ENCODE measurements at regions not wholly inside any gene's neighbourhood (a gene's known extent, or its start where the extent isn't known, plus 50 kb on each side); places are given as distances from the start of the nearest gene placed in this dataset.
"Not testable (repeated sequence)": the region's sequence is repeated elsewhere in the genome, so short reads cannot be mapped to it uniquely, and the experiment has no call there.

DNA sequence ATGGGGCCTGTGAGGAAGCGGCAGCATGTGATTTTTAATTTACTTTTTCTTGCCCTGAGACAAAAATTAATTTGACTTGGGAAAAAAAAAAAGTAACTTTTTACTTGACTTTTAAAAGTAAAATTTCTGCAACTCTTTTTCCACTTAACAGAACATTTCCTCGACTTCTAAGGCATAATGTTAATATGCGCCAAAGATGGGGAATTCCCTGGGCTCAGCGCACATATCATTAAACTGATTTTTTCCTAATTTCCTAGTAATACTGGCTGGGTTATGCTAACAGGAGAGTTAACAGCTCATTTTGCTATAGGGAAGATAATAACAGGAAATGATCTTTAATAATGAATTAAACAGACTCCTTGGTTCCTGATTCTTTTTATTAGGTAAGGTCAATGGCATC lies 120.6 kb upstream of the CDH5 start:
- DNase-seq (ENCODE audit: low read depth, low spot score), result no peak

DNA sequence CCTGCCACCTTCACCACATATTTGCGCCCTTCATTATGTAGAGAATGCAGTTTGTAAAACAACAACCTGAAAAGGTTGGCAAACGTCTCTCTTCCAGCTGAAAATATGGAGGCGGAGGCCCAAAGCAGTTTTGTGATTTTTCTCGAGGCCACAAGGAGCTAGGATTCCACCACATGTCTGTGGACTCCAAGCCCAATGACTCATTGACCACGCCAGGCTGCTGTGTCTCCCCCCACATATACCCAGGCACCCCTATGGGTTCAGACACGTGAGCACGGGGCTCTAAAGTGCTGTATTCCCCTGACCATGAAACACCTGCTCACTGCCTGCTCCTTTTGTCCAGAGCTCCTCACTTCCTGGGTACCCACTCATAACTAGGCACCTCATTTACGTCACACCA lies 121.4 kb upstream of the CDH5 start:
- DNase-seq (ENCODE audit: low read depth, low spot score), result no peak

DNA sequence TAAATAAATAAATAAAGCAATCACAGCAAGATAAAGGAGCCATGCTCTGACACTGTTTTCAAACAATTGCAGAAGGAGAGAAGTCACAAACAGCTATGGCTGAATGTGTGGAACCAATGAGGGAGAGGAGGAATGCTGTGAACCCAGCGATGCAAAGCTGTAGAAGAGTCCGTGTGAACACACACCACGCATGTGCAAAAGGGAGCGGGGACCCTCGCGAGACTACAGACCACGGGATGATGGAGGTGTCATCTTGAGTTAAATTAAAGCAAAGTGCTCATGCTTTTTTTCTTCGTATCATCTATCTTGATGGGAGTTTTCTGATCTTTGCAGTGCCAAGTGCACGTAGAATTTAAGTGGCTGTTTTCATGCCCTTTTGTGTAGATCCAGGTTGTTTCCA lies 123.8 kb upstream of the CDH5 start:
- no peak for DNase-seq (ENCODE audit: low read depth, low spot score)

DNA sequence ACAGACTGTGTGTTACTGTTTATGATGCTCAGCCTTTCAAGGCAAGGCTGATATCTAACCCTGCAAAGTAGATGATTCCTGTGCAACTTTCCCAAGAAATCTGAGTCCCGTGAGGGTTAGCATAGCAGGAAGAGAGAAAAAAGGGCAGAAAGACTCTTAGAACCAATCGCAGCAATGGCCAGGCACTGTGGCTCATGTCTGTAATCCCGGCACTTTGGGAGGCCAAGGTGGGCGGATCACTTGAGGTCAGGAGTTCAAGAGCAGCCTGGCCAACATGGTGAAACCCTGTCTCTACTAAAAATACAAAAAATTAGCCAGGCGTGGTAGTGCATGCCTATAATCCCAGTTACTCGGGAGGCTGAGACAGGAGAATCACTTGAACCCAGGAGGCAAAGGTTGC lies 124.3 kb upstream of the CDH5 start:
- DNase-seq (ENCODE audit: low read depth, low spot score), result not testable (repeated sequence)

DNA sequence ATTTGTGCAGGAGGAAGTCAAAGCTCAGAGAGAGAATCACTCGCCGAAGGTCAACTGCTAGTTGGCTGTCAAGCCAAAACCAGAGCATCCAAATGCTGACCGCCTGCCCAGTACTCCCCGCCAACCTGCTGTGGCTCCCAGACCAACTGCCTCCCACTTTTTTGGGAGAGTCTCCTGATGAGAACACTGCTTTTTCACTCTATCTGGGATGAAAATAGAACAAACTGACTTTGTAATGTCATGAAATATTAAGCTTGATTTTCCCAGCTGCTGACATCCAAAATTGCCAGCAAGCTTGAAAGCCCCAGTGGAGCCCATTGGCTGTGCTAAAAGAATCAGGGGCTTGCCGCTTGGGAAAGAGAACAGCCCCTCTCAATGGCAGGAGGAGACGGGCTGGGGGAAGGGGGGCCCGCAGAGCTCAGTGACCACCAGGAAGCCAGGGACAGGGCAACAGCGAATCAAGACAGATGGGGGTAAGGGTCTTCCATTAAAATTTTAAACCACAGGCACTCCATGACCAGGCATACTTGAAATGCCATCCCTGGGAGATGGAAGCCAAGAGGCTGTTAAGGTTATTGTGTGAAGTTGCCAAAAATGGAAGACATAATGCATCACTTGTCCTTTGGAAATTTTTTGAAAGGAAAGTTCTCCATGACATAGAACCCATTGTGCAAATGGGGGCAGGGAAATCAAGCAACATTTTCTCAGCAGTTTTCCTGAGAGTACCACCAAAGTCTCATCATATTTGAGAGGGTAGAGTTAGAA lies 125.7 kb upstream of the CDH5 start:
- no peak for DNase-seq (ENCODE audit: low read depth, low spot score)

DNA sequence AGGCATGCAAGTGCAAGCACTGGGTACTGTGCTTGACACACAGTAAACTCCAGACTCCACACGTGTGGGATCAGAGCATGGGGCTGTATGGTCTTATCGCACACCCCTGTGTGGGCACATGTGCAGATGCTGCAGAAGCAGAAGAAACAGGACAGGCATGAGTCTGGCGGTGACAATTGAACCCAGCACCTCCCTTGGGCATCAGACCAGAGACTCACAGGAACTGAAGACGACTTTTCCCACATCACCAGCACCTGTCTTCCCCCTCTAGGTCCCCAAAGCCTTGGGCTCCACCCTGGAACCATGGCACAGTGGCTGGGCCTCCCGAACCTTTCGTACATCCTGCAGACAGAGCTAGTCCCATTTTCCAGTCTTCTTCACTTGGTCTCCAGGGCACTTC lies 126.4 kb upstream of the CDH5 start:
- no peak for DNase-seq (ENCODE audit: low read depth, low spot score)

DNA sequence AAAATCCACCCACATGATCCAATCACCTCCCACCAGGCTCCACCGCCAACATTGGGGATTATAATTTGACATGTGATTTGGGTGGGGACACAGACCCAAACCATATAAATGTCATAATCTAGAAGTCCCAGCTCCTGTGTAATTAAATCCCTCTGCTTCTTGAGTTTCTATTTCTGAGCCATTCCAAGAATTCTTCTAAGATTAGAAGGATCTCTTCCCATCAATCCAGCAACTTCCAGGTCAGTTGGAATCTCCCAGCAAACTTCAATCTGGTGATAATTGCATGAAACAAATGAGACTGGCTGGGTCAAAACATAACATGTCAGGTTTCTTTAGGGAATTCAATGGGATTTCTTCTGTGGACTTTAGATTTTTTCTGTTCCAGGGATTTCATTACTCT lies 127.8 kb upstream of the CDH5 start:
- DNase-seq (ENCODE audit: low read depth, low spot score), result no peak

DNA sequence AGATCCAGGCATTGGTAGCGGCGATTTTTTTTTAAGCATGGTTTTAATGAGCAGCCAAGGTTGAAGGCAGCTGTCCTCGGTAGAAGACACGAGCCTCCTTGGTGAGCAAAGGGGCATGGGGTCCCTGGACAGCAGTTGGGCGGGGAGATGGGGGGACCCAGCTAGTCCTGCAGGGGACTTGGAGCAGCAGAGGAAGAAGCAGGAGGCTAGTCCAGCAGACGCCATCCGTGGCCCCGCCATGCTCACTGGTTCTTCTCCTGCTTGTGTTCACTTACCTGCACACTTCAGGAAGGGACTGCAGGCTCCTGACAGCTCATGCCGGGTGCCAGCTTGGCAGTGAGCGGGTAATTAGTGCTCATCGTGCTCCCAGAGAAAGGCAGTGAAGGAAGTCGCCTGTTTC lies 130.2 kb upstream of the CDH5 start:
- DNase-seq (ENCODE audit: low read depth, low spot score), result no peak

DNA sequence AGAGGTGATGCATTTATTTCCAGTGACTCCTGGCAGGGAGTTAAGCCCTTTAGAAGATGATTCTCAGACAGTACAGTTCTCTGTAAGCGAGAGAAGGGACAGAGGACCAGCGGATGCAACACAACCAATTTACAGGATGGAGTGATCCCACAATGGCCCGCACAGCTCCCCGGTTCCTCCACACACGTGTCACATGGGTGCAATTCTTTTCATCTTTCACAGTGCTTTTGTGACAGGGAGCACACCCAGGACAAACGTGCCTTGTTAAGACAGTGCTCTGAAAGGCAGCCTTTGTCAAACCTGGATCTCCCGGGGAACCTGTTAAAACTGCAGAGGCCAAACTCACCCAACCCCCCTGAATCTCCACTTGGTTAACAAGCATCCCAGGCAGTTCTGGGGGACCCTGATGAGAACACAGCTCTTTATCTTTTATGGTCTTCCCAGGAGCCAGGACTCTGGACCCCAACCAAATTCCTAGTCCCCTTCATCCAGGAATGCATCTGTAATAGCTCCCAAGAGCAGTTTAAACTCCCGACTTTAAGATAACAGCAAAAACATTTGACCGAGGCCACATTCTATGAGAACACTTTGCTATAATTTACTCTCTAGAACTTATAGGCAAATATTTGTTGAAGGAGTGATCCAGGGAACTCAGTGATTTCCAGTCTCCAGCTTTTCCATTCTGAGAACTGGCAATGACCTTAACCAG lies 134.9 kb upstream of the CDH5 start:
- no peak for DNase-seq (ENCODE audit: low read depth, low spot score)

DNA sequence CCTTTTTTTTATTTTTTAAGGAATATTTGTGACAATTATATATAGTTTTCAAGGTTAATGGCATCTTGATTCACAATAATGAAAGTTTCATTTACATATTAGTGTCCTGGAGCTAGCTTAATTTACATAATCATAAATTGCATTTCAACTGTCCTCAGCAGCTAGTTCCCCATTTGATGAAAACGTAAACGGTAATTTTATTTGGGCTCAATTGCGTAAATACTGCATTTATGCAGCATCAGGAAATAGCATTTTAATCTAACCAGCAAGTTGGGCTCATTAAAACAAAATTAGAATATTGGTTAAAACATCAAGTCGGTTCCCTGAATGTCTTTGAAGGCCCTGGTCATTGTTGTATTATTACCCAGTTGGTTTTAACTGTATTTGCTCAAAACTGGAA lies 136.8 kb upstream of the CDH5 start:
- no peak for DNase-seq (ENCODE audit: low read depth, low spot score)

DNA sequence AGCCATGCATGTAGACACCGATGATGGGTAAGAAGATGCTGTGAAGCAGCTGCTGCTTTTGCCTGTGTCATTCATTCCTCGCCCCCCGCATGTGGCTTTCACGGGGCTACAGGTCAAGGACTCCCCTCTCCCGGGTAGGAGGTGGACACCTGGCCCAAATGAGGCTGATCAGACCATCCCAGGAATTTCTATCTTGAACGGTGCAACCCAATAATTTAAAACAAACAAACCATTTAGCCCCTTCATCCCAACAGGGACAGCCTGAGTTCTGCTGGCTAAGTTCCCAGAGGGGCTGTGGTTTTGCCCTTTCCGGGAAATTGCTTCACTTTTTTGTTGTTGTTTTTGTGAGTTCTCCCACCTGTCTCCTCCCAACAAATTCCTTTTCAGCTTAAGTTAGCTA lies 137.7 kb upstream of the CDH5 start:
- DNase-seq (ENCODE audit: low read depth, low spot score), result no peak

DNA sequence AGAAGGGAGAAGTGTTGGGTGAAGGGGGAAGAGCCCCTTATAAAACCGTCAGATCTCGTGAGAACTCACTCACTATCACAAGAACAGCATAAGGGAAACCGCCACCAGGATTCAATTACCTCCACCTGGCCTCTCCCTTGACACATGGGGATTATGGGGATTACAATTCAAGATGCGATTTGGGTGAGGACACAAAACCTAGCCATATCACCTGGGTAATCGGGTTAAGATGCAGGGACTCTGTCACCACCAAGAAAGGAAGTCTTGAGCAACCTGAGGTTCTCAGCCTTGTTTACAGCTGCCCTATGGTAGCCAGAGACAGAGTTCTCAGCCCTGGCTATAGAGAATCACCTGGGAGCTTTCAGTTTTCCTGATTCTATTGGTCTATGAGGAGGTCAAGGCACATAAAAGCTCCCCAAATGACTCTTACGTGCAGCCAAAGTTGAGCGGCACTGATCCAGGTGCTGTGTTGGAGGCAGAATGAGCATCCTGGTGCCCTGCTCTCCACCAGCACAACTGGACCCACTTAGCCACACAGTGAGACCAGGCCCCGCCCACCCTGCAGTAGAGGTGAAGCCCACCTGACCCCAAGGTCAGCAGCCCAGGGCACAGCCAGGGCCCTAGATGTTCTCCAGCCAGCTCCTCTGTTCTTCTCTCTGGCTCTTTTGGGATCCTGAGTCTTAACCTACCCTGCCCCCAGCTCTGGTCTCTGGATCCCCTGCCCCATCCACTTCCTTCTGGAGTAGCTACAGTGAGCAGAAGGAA lies 138.5 kb upstream of the CDH5 start:
- no peak for DNase-seq (ENCODE audit: low read depth, low spot score)

DNA sequence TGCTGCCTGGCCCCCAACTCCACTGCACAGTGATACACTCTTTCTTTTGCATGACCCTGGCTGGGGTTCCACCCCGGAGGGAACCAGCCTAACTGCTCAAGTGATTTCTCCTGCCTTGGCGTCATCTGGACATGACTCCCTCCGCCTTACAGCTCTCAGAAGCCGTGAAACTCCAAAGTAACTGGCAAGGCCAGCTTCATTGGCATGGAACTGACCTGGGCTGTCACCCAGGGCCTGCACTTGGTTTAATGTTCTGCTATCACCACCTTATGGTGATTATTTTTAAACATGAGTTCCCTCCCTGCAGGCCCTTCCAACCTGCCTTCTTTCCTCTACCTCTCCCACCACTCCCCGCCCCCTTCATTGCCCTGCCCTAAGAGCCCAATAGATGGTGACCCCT lies 139.7 kb upstream of the CDH5 start:
- DNase-seq (ENCODE audit: low read depth, low spot score), result no peak

DNA sequence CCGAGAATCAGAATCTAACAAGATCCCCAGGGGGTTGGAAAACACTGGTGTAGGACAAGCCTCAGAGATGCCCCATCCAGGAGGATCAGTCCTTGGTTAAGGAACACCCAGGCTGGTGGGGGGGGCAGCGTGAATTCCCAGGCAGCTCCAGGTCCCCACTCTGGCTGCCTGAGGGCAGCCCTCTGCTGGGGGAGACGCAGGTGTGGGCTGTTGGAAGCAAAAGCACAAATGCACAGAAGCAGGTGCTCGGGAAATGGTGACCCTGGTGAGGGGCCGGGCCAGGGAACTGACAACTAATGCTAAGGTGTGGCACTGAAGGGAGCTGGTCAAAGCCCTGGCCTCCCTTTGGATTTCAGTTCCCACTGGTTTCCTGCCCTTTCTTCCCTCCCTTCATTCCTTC lies 140.8 kb upstream of the CDH5 start:
- no peak for DNase-seq (ENCODE audit: low read depth, low spot score)

DNA sequence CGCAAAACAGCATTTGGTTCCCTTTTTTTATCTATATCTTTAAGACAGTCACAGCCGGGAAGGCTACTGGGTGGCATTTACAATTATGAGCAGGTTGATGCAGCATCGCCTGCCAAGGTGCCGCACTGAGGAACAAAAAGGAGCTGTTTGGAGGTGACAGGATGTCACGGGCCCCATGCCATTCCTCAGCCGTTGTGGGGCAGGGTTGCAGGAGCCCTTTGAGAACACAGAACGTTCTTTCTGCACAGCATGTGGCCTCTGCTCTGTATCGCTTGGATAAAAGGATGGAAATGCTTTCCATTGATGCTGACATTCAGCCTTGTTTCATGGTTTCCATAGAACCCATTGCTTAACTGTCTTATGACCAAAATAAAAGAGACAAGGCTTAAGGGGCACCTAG lies 141.9 kb upstream of the CDH5 start:
- no peak for DNase-seq (ENCODE audit: low read depth, low spot score)

DNA sequence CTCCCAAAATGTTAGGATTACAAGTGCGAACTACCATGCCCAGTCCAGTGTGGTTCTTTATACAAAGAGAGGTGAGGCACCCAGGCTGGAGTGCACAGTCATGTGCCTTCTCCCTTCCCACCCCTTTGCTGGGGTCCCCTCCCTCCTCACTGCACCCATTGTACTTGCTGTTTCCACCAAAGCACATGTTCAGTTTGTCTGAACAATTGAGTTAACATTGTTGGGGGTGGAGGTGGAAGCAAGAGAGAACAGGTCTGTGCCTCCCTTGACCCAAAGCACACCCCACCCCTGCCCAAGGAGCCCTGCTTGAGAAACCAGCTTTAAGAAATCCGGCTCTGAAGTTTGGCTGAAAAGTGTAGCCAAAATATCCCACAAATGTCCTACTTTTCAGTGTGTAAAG lies 142.3 kb upstream of the CDH5 start:
- no peak for DNase-seq (ENCODE audit: low read depth, low spot score)

DNA sequence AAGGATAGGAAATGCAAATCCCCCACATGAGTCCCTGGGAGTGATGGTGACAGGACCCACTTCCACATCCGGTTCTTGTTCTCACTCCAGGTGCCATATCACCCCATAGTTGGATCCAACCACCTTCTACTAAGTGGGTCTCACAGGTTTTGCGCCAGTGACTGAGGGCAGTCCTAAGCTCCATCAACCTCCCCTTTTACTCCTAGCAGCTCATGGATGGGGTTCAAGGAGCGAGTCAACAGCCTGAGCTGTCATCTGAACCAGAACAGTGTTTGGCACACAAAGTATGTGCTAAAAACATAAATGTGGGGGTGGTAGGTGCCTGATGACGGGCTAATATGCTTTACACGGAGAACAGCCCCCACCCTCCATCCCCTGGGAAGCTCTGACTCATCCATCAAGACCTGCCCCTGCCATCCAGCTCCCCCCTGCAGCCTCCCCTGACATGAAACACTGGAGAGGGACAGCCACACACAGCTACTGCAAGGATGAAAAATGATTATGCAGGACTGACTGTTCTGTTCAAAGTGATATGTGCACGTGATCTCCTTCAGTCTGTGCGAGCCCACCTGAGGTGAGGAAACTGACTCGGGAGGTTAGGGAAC lies 143.2 kb upstream of the CDH5 start:
- DNase-seq (ENCODE audit: low read depth, low spot score), result no peak

DNA sequence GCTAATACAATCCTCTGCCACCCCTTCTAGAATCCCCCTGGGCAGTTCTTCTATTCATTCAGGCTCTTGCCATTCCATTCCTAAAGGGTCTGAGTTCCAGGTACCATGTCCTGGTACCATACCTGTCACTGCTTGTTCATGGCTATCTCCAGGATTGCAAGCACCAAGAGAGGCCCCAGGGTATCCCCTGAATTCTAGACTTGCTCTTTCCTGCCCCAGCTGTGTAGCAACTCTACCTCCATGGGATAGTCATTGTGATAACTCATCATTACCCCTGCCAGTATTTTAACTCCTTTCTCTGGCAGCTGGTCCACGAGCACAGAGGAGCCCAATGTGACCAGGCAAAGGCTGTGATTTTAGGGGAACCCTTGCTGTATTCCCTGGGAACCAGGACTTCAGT lies 143.7 kb upstream of the CDH5 start:
- no peak for DNase-seq (ENCODE audit: low read depth, low spot score)

DNA sequence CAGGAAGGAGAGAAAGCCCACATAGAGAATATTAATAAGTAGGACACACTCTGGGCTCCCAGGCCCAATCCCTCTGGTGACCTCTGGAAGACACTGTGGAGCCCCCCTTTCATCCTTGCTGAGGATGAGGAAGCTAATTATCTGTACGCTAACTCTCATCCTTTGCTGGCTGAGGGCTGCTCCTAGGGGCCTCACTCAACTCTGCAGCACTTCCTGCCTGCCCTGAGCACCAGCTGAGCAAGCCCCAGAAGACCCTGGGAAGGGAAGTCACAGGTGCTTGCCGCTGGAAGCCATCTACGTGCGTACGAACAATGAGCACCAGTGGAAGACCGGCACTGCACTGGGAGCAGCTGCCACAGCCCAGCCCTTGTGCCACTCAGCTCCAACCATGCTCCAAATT lies 145.8 kb upstream of the CDH5 start:
- no peak for DNase-seq (ENCODE audit: low read depth, low spot score)

DNA sequence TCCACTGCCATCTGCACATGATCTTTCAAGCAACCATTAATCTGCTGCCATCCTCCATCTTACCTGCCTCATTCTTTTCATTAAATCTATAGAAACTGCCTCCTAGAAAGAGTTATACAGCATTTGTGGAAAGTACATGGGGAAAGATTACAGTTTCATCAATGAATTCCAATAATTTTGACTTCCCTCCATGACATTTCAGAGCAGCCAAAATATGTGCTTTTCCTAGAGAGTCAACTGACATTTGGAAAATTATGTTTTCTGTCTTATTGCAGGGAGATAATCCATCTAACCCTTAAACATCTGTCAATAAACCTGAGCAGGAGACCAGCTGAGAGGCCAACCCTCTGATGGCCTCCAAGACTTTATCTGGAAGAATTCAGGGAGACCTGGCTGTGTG lies 147.0 kb upstream of the CDH5 start:
- DNase-seq (ENCODE audit: low read depth, low spot score), result no peak

DNA sequence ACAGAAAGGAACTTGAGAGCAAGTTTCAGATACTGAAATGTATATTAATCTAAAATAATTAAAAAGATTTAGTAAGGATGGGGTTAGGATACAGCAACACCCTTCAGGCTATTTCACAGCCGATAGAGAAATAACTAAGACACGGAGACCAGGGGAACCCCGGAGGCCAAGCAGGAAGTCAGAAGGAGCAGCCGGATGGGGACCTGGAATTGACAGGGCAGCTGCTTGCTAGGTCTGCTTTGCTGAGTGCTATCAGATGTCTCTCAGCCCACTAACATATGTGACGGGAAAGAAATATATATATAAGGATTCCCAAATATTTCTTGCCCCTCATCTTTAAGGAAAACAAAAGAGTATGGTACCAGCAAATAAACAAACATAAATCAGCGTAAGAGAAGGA lies 154.1 kb upstream of the CDH5 start:
- DNase-seq (ENCODE audit: low read depth, low spot score), result no peak

DNA sequence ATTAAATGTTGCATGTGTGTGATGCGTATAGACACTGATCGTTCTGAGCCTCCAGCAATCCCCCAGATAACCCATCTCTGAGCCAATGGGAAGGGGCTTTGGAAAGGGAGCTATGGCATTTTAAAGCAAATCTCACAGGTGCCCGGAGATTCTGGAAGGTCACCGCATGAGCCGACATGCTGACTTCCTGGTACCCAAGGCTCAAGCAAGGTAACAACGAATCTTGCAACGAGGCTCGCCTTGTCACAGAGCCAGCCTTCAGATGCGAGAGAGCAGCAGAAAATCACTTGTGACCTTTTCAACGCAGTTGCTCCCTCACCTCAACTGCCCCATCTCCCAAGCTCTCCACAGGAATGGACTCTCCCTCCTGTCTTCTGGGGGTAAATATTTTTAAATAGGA lies 154.8 kb upstream of the CDH5 start:
- no peak for DNase-seq (ENCODE audit: low read depth, low spot score)

DNA sequence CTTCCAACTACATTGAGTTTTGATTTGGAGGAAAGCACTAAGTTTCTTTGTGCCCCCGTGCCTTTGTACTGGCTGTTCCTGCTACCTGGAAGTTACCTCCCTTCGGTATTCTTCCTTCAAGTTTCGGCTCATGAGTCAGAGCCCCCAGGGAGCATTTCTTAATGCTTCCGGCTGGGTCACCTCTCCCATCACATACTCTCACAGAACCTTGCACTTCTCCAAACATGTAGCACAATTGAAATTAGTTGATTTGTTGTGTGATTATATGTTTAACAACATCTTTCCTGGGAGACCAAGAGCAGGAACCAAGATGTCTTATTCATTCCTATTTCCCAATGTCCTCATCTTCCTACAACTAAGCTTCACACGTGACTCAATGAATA lies 158.6 kb upstream of the CDH5 start:
- DNase-seq (ENCODE audit: low read depth, low spot score), result no peak

Data from iPS DF 19.7 (cell line).